Gastroesophageal sphincter (tissue), 4 donors: ENCODE measurements at regions not wholly inside any gene's neighbourhood (a gene's known extent, or its start where the extent isn't known, plus 50 kb on each side); places are given as distances from the start of the nearest gene placed in this dataset.
A peak's percentile ranks its signal among the peaks of the same experiment; 100 is the strongest.

Experiments used
- ATAC-seq: fragments of 150-250 bp; one replicate; pipeline ENCODE4 v1.9.1; 2016; ENCODE audit warnings: mild to moderate bottlenecking, moderate library complexity
- H3K27ac ChIP-seq, 4 donors: fragments of 200-600 bp; sonication (generic) in 3 of 4; 1 replicate in 3 of 4; 2 replicates in 1 of 4; pipeline ENCODE4 v1.5.1; 2016 to 2019
- H3K27me3 ChIP-seq: fragments of 200-600 bp; sonication (generic); one replicate; pipeline ENCODE4 v1.5.1; 2019
- H3K36me3 ChIP-seq, 2 donors: fragments of 200-600 bp; sonication (generic); one replicate each; pipeline ENCODE4 v1.5.1; 2019; ENCODE audit warnings: control low read depth in 1 of 2
- H3K4me1 ChIP-seq, 3 donors: fragments of 200-600 bp; sonication (generic); 1 replicate in 2 of 3; 2 replicates in 1 of 3; pipeline ENCODE4 v1.5.1; 2016 to 2019; ENCODE audit warnings: control low read depth in 2 of 3
- H3K4me3 ChIP-seq, 2 donors: fragments of 200-600 bp; sonication (generic); one replicate each; pipeline ENCODE4 v1.5.1; 2019; ENCODE audit warnings: mild to moderate bottlenecking in 1 of 2, moderate library complexity in 1 of 2
- H3K9me3 ChIP-seq, 3 donors: fragments of 200-600 bp; sonication (generic); one replicate each; pipeline ENCODE4 v1.5.1; 2017 to 2019; ENCODE audit warnings: control low read depth in 2 of 3
- CTCF ChIP-seq, 4 experiments: fragments of 200-600 bp in 2 of 4; fragments of 450-650 bp in 2 of 4; sonication (generic) in 1 of 4; IDR thresholded peaks; one replicate each; pipeline ENCODE4 v1.5.1; 2017 to 2019; ENCODE audit warnings: antibody characterized with exemption in 4 of 4, mild to moderate bottlenecking in 2 of 4, moderate library complexity in 2 of 4
- EP300 ChIP-seq: sonication (generic); formaldehyde crosslinking; IDR thresholded peaks from one replicate; pipeline ENCODE4 v1.6.1; 2017; ENCODE audit warnings: antibody characterized with exemption, mild to moderate bottlenecking
- POLR2A ChIP-seq, 2 donors: fragments of 450-650 bp; IDR thresholded peaks; one replicate each; pipeline ENCODE4 v1.6.1; 2017; ENCODE audit warnings: antibody characterized with exemption in 2 of 2, mild to moderate bottlenecking in 2 of 2, moderate library complexity in 1 of 2
- POLR2AphosphoS5 ChIP-seq: sonication (generic); formaldehyde crosslinking; IDR thresholded peaks from one replicate; pipeline ENCODE4 v1.6.1; 2017; ENCODE audit warnings: antibody characterized with exemption
- WGBS, 2 donors: methylation state at CpG; one replicate each; pipeline ENCODE4 v1.1.5; 2018; ENCODE audit warnings: low coverage in 1 of 2; 5-methylcytosine and 5-hydroxymethylcytosine counted together

GRCh38 chr12:69039911-69040310, 106.9 kb upstream of the CPM start:
- 79 to 85% methylated on average over 2 of the region's 2 CpGs for WGBS, 2 donors
- no peaks in the 10 kb centered on the region for H3K27me3 ChIP-seq
- H3K9me3 ChIP-seq: no peaks in the 10 kb centered on the region
- H3K4me3 ChIP-seq: no peak overlapping the region
- TF ChIP-seq POLR2AphosphoS5 (no peak), CTCF (IDR thresholded peaks at IDR 0.05) (no peak), EP300 (no peak), POLR2A (IDR thresholded peaks at IDR 0.05) (no peak)
- no peak overlapping the region for H3K27ac ChIP-seq
- H3K36me3 ChIP-seq: no peaks in the 10 kb centered on the region
- ATAC-seq: peak; percentile 48
- no peaks in the 10 kb centered on the region for H3K4me1 ChIP-seq

- H3K9me3 ChIP-seq: no peaks in the 10 kb centered on the region
- H3K27ac ChIP-seq: no peak overlapping the region
- no peak overlapping the region for H3K4me3 ChIP-seq
- no peaks in the 10 kb centered on the region for H3K27me3 ChIP-seq
- ATAC-seq: no peak
- no peak for TF ChIP-seq CTCF (IDR thresholded peaks at IDR 0.05)
- TF ChIP-seq POLR2AphosphoS5: no peak
- no peak for TF ChIP-seq POLR2A (IDR thresholded peaks at IDR 0.05)
- TF ChIP-seq EP300: no peak
- H3K4me1 ChIP-seq: no peaks in the 10 kb centered on the region
- H3K36me3 ChIP-seq: no peaks in the 10 kb centered on the region
- WGBS, 2 donors: 92 to 97% methylated on average over 5 to 6 of the region's 6 CpGs
Observed at GRCh38 chr12:69042557-69042956, 109.6 kb upstream of the CPM start.

GRCh38 chr12:69042970-69043369, 110.0 kb upstream of the CPM start:
- H3K4me1 ChIP-seq: no peaks in the 10 kb centered on the region
- WGBS, 2 donors: 88 to 100% methylated on average over 2 to 4 of the region's 4 CpGs

GRCh38 chr12:69044887-69045286, 111.9 kb upstream of the CPM start:
- Histone ChIP-seq H3K4me1 (no peaks in the 10 kb centered on the region), H3K27ac (no peak overlapping the region), H3K4me3 (no peak overlapping the region), H3K9me3 (no peaks in the 10 kb centered on the region), H3K36me3 (no peaks in the 10 kb centered on the region), H3K27me3 (no peaks in the 10 kb centered on the region)
- 65% methylated on average over 2 of the region's 2 CpGs; no CpG with 5 or more reads in 1 of the 2 donors for WGBS, 2 donors
- no peak for TF ChIP-seq EP300
- no peak for TF ChIP-seq CTCF (IDR thresholded peaks at IDR 0.05)
- no peak for TF ChIP-seq POLR2A (IDR thresholded peaks at IDR 0.05)
- no peak for TF ChIP-seq POLR2AphosphoS5
- no peak for ATAC-seq

More at GRCh38 chr12:69042970-69043369, 110.0 kb upstream of the CPM start:
- H3K27me3 ChIP-seq: no peaks in the 10 kb centered on the region
- no peak overlapping the region for H3K4me3 ChIP-seq
- H3K9me3 ChIP-seq: no peaks in the 10 kb centered on the region
- no peak overlapping the region for H3K27ac ChIP-seq
- ATAC-seq: no peak
- H3K36me3 ChIP-seq: no peaks in the 10 kb centered on the region
- TF ChIP-seq EP300 (no peak), CTCF (IDR thresholded peaks at IDR 0.05) (no peak), POLR2AphosphoS5 (no peak), POLR2A (IDR thresholded peaks at IDR 0.05) (no peak)

GRCh38 chr12:69045430-69045829, 112.5 kb upstream of the CPM start:
- 88 to 89% methylated on average over 6 of the region's 6 CpGs for WGBS, 2 donors

More at GRCh38 chr12:69045430-69045829, 112.5 kb upstream of the CPM start:
- no peak for TF ChIP-seq CTCF (IDR thresholded peaks at IDR 0.05)
- TF ChIP-seq EP300: no peak
- TF ChIP-seq POLR2A (IDR thresholded peaks at IDR 0.05): no peak
- no peak for TF ChIP-seq POLR2AphosphoS5
- Histone ChIP-seq H3K36me3 (no peaks in the 10 kb centered on the region), H3K4me3 (no peak overlapping the region), H3K27ac (no peak overlapping the region), H3K4me1 (no peaks in the 10 kb centered on the region), H3K27me3 (no peaks in the 10 kb centered on the region), H3K9me3 (no peaks in the 10 kb centered on the region)
- no peak for ATAC-seq
